H9 (cell line): ENCODE measurements at regions not wholly inside any gene's neighbourhood (a gene's known extent, or its start where the extent isn't known, plus 50 kb on each side); places are given as distances from the start of the nearest gene placed in this dataset.

Source experiments
- DNase-seq: peaks from one replicate; pipeline ENCODE4 v3.0.0-alpha.2; 2017
- H2AFZ ChIP-seq: one replicate; pipeline ENCODE4 v1.6.1; 2013; ENCODE audit warnings: mild to moderate bottlenecking, low read length, control low read depth, moderate library complexity
- H2AK5ac ChIP-seq: 2 replicates; pipeline ENCODE4 v1.6.1; 2013; ENCODE audit warnings: low read length, control low read depth, mixed read lengths; ENCODE audit not compliant: insufficient read length
- H2BK120ac ChIP-seq: one replicate; pipeline ENCODE4 v1.6.1; 2013; ENCODE audit warnings: low read depth, mild to moderate bottlenecking, low read length, control low read depth, inconsistent platforms; ENCODE audit not compliant: poor library complexity, severe bottlenecking
- H2BK12ac ChIP-seq: 2 replicates; pipeline ENCODE4 v1.6.1; 2013; ENCODE audit warnings: low read length, control low read depth, mixed read lengths, low read depth; ENCODE audit not compliant: insufficient read length
- H2BK15ac ChIP-seq: 2 replicates; pipeline ENCODE4 v1.6.1; 2013; ENCODE audit warnings: low read depth, low read length, control low read depth
- H2BK20ac ChIP-seq: one replicate; pipeline ENCODE4 v1.6.1; 2013; ENCODE audit warnings: low read depth, mild to moderate bottlenecking, low read length, control low read depth, inconsistent platforms; ENCODE audit not compliant: poor library complexity, severe bottlenecking
- H2BK5ac ChIP-seq: 2 replicates; pipeline ENCODE4 v1.6.1; 2013; ENCODE audit warnings: low read length, control low read depth, mixed read lengths; ENCODE audit not compliant: insufficient read length
- H3K14ac ChIP-seq: 2 replicates; pipeline ENCODE4 v1.6.1; 2013; ENCODE audit warnings: low read length, control low read depth; ENCODE audit not compliant: insufficient read depth
- H3K18ac ChIP-seq: 2 replicates; pipeline ENCODE4 v1.6.1; 2013; ENCODE audit warnings: low read depth, mild to moderate bottlenecking, mixed read lengths, low read length, control low read depth; ENCODE audit not compliant: insufficient read length
- H3K23ac ChIP-seq: 2 replicates; pipeline ENCODE4 v1.6.1; 2013; ENCODE audit warnings: low read length, control low read depth, mixed read lengths, low read depth; ENCODE audit not compliant: insufficient read length
- H3K23me2 ChIP-seq: 2 replicates; pipeline ENCODE4 v1.6.1; 2013; ENCODE audit warnings: low read depth, mild to moderate bottlenecking, mixed read lengths, low read length, control low read depth; ENCODE audit not compliant: insufficient read length, poor library complexity, severe bottlenecking
- H3K27ac ChIP-seq: 2 replicates; pipeline ENCODE4 v1.5.1; 2013; ENCODE audit warnings: low read length, control low read depth, mixed read lengths, low read depth; ENCODE audit not compliant: insufficient read length
- H3K27me3 ChIP-seq: 2 replicates; pipeline ENCODE4 v1.6.1; 2013; ENCODE audit warnings: low read length, control low read depth, inconsistent platforms; ENCODE audit not compliant: insufficient read depth
- H3K4ac ChIP-seq: 2 replicates; pipeline ENCODE4 v1.6.1; 2013; ENCODE audit warnings: low read depth, mild to moderate bottlenecking, control low read depth, inconsistent platforms, low read length, moderate library complexity
- H3K4me1 ChIP-seq: 2 replicates; pipeline ENCODE4 v1.6.1; 2013; ENCODE audit warnings: low read length, control low read depth, inconsistent platforms; ENCODE audit not compliant: insufficient read depth
- H3K4me2 ChIP-seq: 2 replicates; pipeline ENCODE4 v1.6.1; 2013; ENCODE audit warnings: low read length, control low read depth, mixed read lengths; ENCODE audit not compliant: insufficient read length, insufficient read depth
- H3K56ac ChIP-seq: 2 replicates; pipeline ENCODE4 v1.6.1; 2013; ENCODE audit warnings: low read depth, mild to moderate bottlenecking, mixed read lengths, low read length, control low read depth; ENCODE audit not compliant: insufficient read length
- H3K79me1 ChIP-seq: 2 replicates; pipeline ENCODE4 v1.6.1; 2013; ENCODE audit warnings: low read depth, mild to moderate bottlenecking, moderate library complexity, low read length, control low read depth, inconsistent platforms; ENCODE audit not compliant: insufficient read depth, poor library complexity, severe bottlenecking
- H3K79me2 ChIP-seq: 2 replicates; pipeline ENCODE4 v1.6.1; 2013; ENCODE audit warnings: low read length, control low read depth, inconsistent platforms; ENCODE audit not compliant: insufficient read depth
- H3K9ac ChIP-seq: 2 replicates; pipeline ENCODE4 v1.6.1; 2013; ENCODE audit warnings: low read length, control low read depth, mixed read lengths; ENCODE audit not compliant: insufficient read length; ENCODE audit errors: extremely low read depth
- H3K9me3 ChIP-seq: one replicate; pipeline ENCODE4 v1.6.1; 2013; ENCODE audit warnings: low read depth, low read length, inconsistent platforms; ENCODE audit not compliant: control insufficient read depth
- H3T11ph ChIP-seq: one replicate; pipeline ENCODE4 v1.6.1; 2013; ENCODE audit warnings: mild to moderate bottlenecking, low read length, control low read depth, inconsistent platforms
- H4K20me1 ChIP-seq: one replicate; pipeline ENCODE4 v1.6.1; 2013; ENCODE audit not compliant: control insufficient read depth, insufficient read length, insufficient read depth
- H4K5ac ChIP-seq: 2 replicates; pipeline ENCODE4 v1.6.1; 2013; ENCODE audit warnings: low read depth, mild to moderate bottlenecking, mixed read lengths, low read length, control low read depth; ENCODE audit not compliant: insufficient read length
- H4K8ac ChIP-seq: replicated peaks from 2 replicates; pipeline ENCODE4 v1.6.1; 2013; ENCODE audit warnings: low read length, control low read depth, mixed read lengths, low read depth; ENCODE audit not compliant: insufficient read length
- H4K91ac ChIP-seq: 2 replicates; pipeline ENCODE4 v1.6.1; 2013; ENCODE audit warnings: low read depth, mild to moderate bottlenecking, moderate library complexity, mixed read lengths, low read length, control low read depth; ENCODE audit not compliant: insufficient read length
- H3K27ac Mint-ChIP-seq, 3 experiments: 2 replicates in 2 of 3; 3 replicates in 1 of 3; pipeline ENCODE4 v1.8.0; 2020 to 2021; ENCODE audit warnings: mixed read lengths in 3 of 3, mild to moderate bottlenecking in 1 of 3, moderate library complexity in 1 of 3
- H3K27me3 Mint-ChIP-seq: 2 replicates; pipeline ENCODE4 v1.8.0; 2021; ENCODE audit warnings: low read depth, mild to moderate bottlenecking, moderate library complexity, mixed read lengths
- H3K36me3 Mint-ChIP-seq, 3 experiments: 2 replicates in 2 of 3; 3 replicates in 1 of 3; pipeline ENCODE4 v1.8.0; 2020 to 2021; ENCODE audit warnings: low read depth in 3 of 3, mixed read lengths in 3 of 3; ENCODE audit not compliant: insufficient read depth in 1 of 3
- H3K4me1 Mint-ChIP-seq, 2 experiments: 2 replicates each; pipeline ENCODE4 v1.8.0; 2020; ENCODE audit warnings: mixed read lengths in 2 of 2
- H3K4me3 Mint-ChIP-seq, 2 experiments: 2 replicates in 1 of 2; 3 replicates in 1 of 2; pipeline ENCODE4 v1.8.0; 2020 to 2021; ENCODE audit warnings: mild to moderate bottlenecking in 2 of 2, mixed read lengths in 2 of 2, moderate library complexity in 1 of 2
- H3K9me3 Mint-ChIP-seq, 2 experiments: 2 replicates in 1 of 2; 3 replicates in 1 of 2; pipeline ENCODE4 v1.8.0; 2020; ENCODE audit warnings: mild to moderate bottlenecking in 2 of 2, mixed read lengths in 2 of 2, moderate library complexity in 1 of 2
- WGBS: extraction: QIAGEN DNeasy Blood & Tissue Kit; methylation state at CpG from one replicate; pipeline ENCODE4 v1.1.7; 2013; ENCODE audit warnings: missing lambda C conversion rate, low lambda C conversion rate, mixed read lengths; ENCODE audit not compliant: insufficient read length; ENCODE audit errors: extremely low coverage; 5-methylcytosine and 5-hydroxymethylcytosine counted together
- TF ChIP-seq, protein P1 (sequence below): fragments of 200-600 bp; sonication (generic); conservative IDR thresholded peaks from 3 replicates; pipeline ENCODE4 v1.8.0; 2021; ENCODE audit warnings: antibody characterized with exemption, mild to moderate bottlenecking

DNA sequence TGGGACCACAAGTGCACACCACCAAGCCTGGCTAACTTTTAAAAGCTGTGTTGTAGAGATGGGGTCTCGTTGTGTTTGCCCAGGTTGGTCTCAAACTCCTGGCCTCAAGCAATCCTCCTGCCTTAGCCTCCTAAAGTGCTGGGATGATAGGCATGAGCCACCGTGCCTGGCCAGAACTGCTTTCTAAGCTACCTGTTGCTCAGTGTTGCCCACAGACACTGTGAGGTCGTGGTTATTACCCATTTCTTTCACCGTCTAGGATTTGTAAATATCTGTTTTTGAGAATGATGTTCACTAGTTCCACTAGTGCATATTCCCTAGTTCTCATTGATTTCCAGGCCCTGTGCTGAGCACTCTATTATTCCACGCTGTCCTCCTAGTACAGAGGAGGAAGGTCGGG, 51.4 kb upstream of the FAM89A start:
- Histone ChIP-seq H3K79me2 (no peaks in the 10 kb centered on the region), H3K23me2 (no peaks in the 10 kb centered on the region), H3K9me3 (no peaks in the 10 kb centered on the region), H2BK12ac (no peak overlapping the region), H2AK5ac (no peak overlapping the region), H2AFZ (no peak overlapping the region), H4K91ac (no peak overlapping the region), H3K79me1 (no peaks in the 10 kb centered on the region), H3K23ac (no peak overlapping the region), H3K27me3 (peaks cover 3% of the 10 kb centered on the region; the same call in 1 of the 2 replicates), H3K27ac (no peak overlapping the region), H3K4me2 (no peak overlapping the region), H2BK120ac (no peak overlapping the region), H4K20me1 (no peaks in the 10 kb centered on the region), H3K9ac (no peak overlapping the region), H3K4me1 (no peaks in the 10 kb centered on the region), H3K56ac (no peak overlapping the region), H4K8ac (no peak overlapping the region), H3T11ph (no peak overlapping the region), H2BK15ac (no peak overlapping the region), H3K18ac (no peak overlapping the region), H3K14ac (no peak overlapping the region), H3K4ac (no peak overlapping the region), H2BK20ac (no peak overlapping the region), H4K5ac (no peak overlapping the region), H2BK5ac (no peak overlapping the region)
- Mint-ChIP-seq H3K4me3 (no peak overlapping the region), H3K36me3 (no peaks in the 10 kb centered on the region), H3K27me3 (peaks cover 88% of the 10 kb centered on the region), H3K9me3 (peaks cover 0 to 6% of the 10 kb centered on the region in 2 experiments; a peak in 1 of 5 replicates), H3K27ac (no peak overlapping the region), H3K4me1 (peaks cover 2 to 6% of the 10 kb centered on the region in 2 experiments; a peak in 3 of 4 replicates)
- no peak for DNase-seq
- no CpG with 5 or more reads among the region's 6 CpGs for WGBS
- TF ChIP-seq, protein P1, sequence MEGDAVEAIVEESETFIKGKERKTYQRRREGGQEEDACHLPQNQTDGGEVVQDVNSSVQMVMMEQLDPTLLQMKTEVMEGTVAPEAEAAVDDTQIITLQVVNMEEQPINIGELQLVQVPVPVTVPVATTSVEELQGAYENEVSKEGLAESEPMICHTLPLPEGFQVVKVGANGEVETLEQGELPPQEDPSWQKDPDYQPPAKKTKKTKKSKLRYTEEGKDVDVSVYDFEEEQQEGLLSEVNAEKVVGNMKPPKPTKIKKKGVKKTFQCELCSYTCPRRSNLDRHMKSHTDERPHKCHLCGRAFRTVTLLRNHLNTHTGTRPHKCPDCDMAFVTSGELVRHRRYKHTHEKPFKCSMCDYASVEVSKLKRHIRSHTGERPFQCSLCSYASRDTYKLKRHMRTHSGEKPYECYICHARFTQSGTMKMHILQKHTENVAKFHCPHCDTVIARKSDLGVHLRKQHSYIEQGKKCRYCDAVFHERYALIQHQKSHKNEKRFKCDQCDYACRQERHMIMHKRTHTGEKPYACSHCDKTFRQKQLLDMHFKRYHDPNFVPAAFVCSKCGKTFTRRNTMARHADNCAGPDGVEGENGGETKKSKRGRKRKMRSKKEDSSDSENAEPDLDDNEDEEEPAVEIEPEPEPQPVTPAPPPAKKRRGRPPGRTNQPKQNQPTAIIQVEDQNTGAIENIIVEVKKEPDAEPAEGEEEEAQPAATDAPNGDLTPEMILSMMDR: no peak
